Cardiac muscle cell (in vitro differentiated cells and primary cell): ENCODE measurements at regions not wholly inside any gene's neighbourhood (a gene's known extent, or its start where the extent isn't known, plus 50 kb on each side); places are given as distances from the start of the nearest gene placed in this dataset.
A peak's percentile ranks its signal among the peaks of the same experiment; 100 is the strongest.

Experiments
- DNase-seq, 2 donors: peaks; one replicate each; pipeline versions ENCODE4 v3.0.0 to v3.0.0-alpha.2; 2010 to 2017; ENCODE audit warnings: low read depth in 1 of 2, low spot score in 1 of 2
- H3K27ac ChIP-seq: fragments of 200-600 bp; sonication (generic); 2 replicates; pipeline ENCODE4 v1.5.1; 2016
- H3K27me3 ChIP-seq: fragments of 200-600 bp; sonication (generic); 2 replicates; pipeline ENCODE4 v1.6.0; 2016; ENCODE audit warnings: control low read depth
- H3K36me3 ChIP-seq: fragments of 200-600 bp; sonication (generic); 2 replicates; pipeline ENCODE4 v1.5.1; 2016; ENCODE audit warnings: control low read depth
- H3K4me1 ChIP-seq: fragments of 200-600 bp; sonication (generic); 2 replicates; pipeline ENCODE4 v1.8.1; 2017; ENCODE audit warnings: low read depth, mild to moderate bottlenecking, mixed run types
- H3K4me3 ChIP-seq: fragments of 200-600 bp; sonication (generic); 2 replicates; pipeline ENCODE4 v1.5.1; 2016; ENCODE audit warnings: mild to moderate bottlenecking
- H3K9me3 ChIP-seq: fragments of 200-600 bp; sonication (generic); 2 replicates; pipeline ENCODE4 v1.5.1; 2017; ENCODE audit warnings: low read depth, mild to moderate bottlenecking, control low read depth
- CTCF ChIP-seq: IDR thresholded peaks from 2 replicates; pipeline ENCODE4 v1.5.1; 2012; ENCODE audit warnings: low read depth, mild to moderate bottlenecking, low read length

DNA sequence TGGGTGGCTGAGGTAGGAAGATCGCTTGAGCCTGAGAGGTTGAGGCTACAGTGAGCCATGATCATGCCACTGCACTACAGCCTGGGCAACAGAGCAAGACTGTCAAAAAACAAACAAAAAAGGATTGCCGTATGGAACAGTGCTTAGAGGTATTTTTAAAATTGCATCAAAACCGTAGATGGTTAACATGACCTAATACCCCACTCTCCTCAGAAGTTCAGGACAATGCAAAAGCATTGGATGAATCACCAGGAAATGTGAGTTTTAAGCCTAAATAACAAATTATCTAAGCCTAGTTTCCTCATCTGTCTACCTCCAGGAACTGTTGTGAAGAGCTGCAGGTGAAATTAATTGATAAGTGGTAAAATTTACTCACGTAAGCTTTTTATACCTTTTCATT is 123.8 kb upstream of the ID4 start:
- Histone ChIP-seq H3K9me3 (no peaks in the 10 kb centered on the region), H3K4me1 (no peaks in the 10 kb centered on the region), H3K36me3 (no peaks in the 10 kb centered on the region), H3K27ac (no peak overlapping the region), H3K27me3 (no peaks in the 10 kb centered on the region), H3K4me3 (no peak overlapping the region)
- DNase-seq = no peak
- TF ChIP-seq CTCF = no peak

GRCh38 chr6:19713984-19714383 is 123.2 kb upstream of the ID4 start:
- Histone ChIP-seq H3K4me1 (peaks cover 1% of the 10 kb centered on the region), H3K27ac (no peak overlapping the region), H3K9me3 (no peaks in the 10 kb centered on the region), H3K27me3 (no peaks in the 10 kb centered on the region), H3K36me3 (no peaks in the 10 kb centered on the region), H3K4me3 (no peak overlapping the region)
- DNase-seq = no peak
- no peak for TF ChIP-seq CTCF

DNA sequence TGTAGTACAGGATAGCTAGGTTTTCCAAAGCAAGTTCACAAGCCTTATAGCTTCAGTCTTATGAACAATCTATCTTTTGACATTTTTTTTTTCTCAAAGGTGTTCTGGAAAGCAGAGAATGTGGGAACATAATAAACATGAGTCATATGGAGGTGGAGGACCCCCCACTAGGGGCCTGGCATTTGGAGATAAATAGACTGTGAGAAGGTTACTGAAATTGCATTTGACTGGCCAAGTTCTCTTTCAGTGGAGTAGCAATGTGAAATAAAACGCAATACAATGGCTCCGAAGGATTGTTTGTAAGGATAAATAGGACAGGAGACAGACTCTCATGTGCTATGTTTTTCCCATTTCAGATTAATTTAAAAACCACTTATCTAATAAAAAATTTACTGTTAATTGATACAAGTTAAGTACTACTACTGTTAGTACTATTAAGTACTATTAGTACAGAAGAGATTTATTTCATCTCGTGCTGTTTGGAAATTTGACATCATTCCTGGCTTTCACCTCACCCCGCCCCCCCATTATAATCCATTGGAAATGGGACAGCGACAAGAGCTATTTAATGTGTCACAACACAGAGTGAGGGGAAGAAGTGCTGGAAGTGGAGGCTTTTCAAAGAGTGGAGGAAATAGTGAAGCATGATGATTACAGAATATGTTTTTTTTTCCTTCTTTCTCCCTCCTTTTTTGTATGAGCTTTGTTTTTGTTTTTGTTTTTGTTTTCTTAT is 122.6 kb upstream of the ID4 start:
- TF ChIP-seq CTCF = no peak
- Histone ChIP-seq H3K9me3 (no peaks in the 10 kb centered on the region), H3K36me3 (no peaks in the 10 kb centered on the region), H3K4me1 (peaks cover 6% of the 10 kb centered on the region), H3K4me3 (no peak overlapping the region), H3K27me3 (no peaks in the 10 kb centered on the region), H3K27ac (no peak overlapping the region)
- DNase-seq = no peak

DNA sequence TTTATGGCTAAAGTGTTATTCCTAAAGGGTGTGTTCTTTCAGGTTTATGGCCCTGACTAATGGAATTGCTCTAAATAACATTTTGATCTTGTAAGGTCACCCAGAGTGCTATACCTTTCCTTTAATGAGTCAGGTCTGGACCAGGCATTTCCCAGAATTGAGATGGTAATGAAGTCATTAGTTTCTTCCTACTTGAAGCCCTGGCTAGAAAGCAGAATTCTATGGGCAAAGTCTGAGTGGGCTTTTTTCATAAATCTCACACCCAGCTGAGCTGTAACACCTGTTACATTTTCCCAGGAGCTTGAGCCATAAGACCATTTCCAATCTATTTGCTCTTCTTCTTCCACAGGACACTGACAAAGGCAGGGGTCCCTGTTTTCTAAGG is 122.0 kb upstream of the ID4 start:
- Histone ChIP-seq H3K36me3 (no peaks in the 10 kb centered on the region), H3K4me3 (no peak overlapping the region), H3K27me3 (no peaks in the 10 kb centered on the region), H3K27ac (no peak overlapping the region), H3K9me3 (no peaks in the 10 kb centered on the region), H3K4me1 (peaks cover 6% of the 10 kb centered on the region)
- TF ChIP-seq CTCF = no peak
- DNase-seq = no peak

GRCh38 chr6:19719691-19720128 is 117.5 kb upstream of the ID4 start:
- H3K4me3 ChIP-seq = no peak overlapping the region
- no peaks in the 10 kb centered on the region for H3K36me3 ChIP-seq
- TF ChIP-seq CTCF = no peak
- peak; percentile 55 to 72 for DNase-seq
- no peaks in the 10 kb centered on the region for H3K9me3 ChIP-seq
- H3K4me1 ChIP-seq = peaks cover 6% of the 10 kb centered on the region
- no peak overlapping the region for H3K27ac ChIP-seq
- H3K27me3 ChIP-seq = no peaks in the 10 kb centered on the region
